ENCODE measurements at regions not wholly inside any gene's neighbourhood (a gene's known extent, or its start where the extent isn't known, plus 50 kb on each side); places are given as distances from the start of the nearest gene placed in this dataset.

DNA sequence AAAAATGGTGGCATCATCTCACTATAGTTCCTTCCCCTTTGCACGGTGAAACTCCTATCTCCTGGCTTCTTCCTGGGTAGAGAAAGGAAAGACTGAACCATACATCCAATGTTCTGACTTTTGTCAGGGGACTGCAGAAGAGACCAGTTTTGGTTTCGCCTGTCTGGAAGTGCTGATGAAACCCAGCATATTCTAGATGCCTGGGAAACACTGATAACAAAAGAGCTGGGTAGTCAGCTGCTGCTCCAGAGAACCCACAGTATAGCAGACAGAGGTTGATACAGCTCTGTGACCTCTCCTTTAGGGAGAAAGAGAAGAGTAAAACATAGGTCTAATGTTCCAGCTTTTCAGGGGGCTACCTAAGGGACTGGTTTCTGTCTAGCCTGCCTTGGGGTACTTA, 695.3 kb downstream of the DIAPH3 start:
- Histone ChIP-seq H3K27me3 (ENCODE audit: control insufficient read depth, insufficient read depth, low read length) (no peaks in the 10 kb centered on the region), H3K9ac (ENCODE audit: low read length) (no peak overlapping the region), H3K4me3 (ENCODE audit: low read length) (no peak overlapping the region), H3K36me3 (ENCODE audit: control insufficient read depth, low read depth, low read length) (no peaks in the 10 kb centered on the region), H3K4me1 (ENCODE audit: control insufficient read depth, low read depth, low read length) (peaks cover 19% of the 10 kb centered on the region), H3K9me3 (ENCODE audit: control insufficient read depth, low read depth, low read length) (no peaks in the 10 kb centered on the region), H3K27ac (ENCODE audit: low read length) (no peak overlapping the region)

GRCh38 chr13:59471106-59471505, 692.6 kb downstream of the DIAPH3 start:
- Histone ChIP-seq H3K4me1 (ENCODE audit: control insufficient read depth, low read depth, low read length) (peaks cover 12% of the 10 kb centered on the region), H3K4me3 (ENCODE audit: low read length) (no peak overlapping the region), H3K27ac (ENCODE audit: low read length) (no peak overlapping the region), H3K9me3 (ENCODE audit: control insufficient read depth, low read depth, low read length) (no peaks in the 10 kb centered on the region), H3K9ac (ENCODE audit: low read length) (no peak overlapping the region), H3K36me3 (ENCODE audit: control insufficient read depth, low read depth, low read length) (no peaks in the 10 kb centered on the region), H3K27me3 (ENCODE audit: control insufficient read depth, insufficient read depth, low read length) (no peaks in the 10 kb centered on the region)

DNA sequence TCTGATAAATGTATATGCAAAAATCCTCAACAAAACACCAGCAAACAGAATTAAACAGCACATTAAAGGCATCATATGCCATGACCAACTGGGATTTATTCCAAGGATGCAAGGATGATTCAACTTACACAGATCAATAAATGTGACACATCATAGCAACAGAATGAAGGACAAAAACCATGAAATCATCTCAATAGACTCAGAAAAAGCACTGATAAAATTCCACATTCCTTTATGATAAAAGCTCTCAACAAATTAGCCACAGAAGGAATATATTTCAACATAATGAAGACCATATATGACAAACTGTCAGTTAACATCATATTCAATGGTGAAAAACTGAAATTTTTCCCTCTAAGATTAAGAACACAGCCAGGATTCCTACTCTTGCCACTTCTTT, 691.6 kb downstream of the DIAPH3 start:
- H3K27ac ChIP-seq (ENCODE audit: low read length) = no peak overlapping the region
- no peak overlapping the region for H3K4me3 ChIP-seq (ENCODE audit: low read length)
- H3K9me3 ChIP-seq (ENCODE audit: control insufficient read depth, low read depth, low read length) = no peaks in the 10 kb centered on the region
- H3K36me3 ChIP-seq (ENCODE audit: control insufficient read depth, low read depth, low read length) = no peaks in the 10 kb centered on the region
- H3K4me1 ChIP-seq (ENCODE audit: control insufficient read depth, low read depth, low read length) = peaks cover 11% of the 10 kb centered on the region
- H3K9ac ChIP-seq (ENCODE audit: low read length) = no peak overlapping the region
- no peaks in the 10 kb centered on the region for H3K27me3 ChIP-seq (ENCODE audit: control insufficient read depth, insufficient read depth, low read length)

- no peak overlapping the region for H3K9ac ChIP-seq (ENCODE audit: low read length)
- no peaks in the 10 kb centered on the region for H3K9me3 ChIP-seq (ENCODE audit: control insufficient read depth, low read depth, low read length)
- no peak overlapping the region for H3K27ac ChIP-seq (ENCODE audit: low read length)
- H3K27me3 ChIP-seq (ENCODE audit: control insufficient read depth, insufficient read depth, low read length) = no peaks in the 10 kb centered on the region
- H3K4me3 ChIP-seq (ENCODE audit: low read length) = no peak overlapping the region
- peaks cover 22% of the 10 kb centered on the region for H3K4me1 ChIP-seq (ENCODE audit: control insufficient read depth, low read depth, low read length)
- H3K36me3 ChIP-seq (ENCODE audit: control insufficient read depth, low read depth, low read length) = no peaks in the 10 kb centered on the region
Measured at GRCh38 chr13:59474696-59475095, 689.0 kb downstream of the DIAPH3 start.

GRCh38 chr13:59475911-59476310, 687.8 kb downstream of the DIAPH3 start:
- H3K9me3 ChIP-seq (ENCODE audit: control insufficient read depth, low read depth, low read length) = no peaks in the 10 kb centered on the region
- H3K27ac ChIP-seq (ENCODE audit: low read length) = no peak overlapping the region
- no peak overlapping the region for H3K4me3 ChIP-seq (ENCODE audit: low read length)

GRCh38 chr13:59476366-59476765, 687.4 kb downstream of the DIAPH3 start:
- no peak overlapping the region for H3K27ac ChIP-seq (ENCODE audit: low read length)
- no peak overlapping the region for H3K9ac ChIP-seq (ENCODE audit: low read length)
- no peaks in the 10 kb centered on the region for H3K9me3 ChIP-seq (ENCODE audit: control insufficient read depth, low read depth, low read length)
- no peaks in the 10 kb centered on the region for H3K27me3 ChIP-seq (ENCODE audit: control insufficient read depth, insufficient read depth, low read length)
- H3K4me3 ChIP-seq (ENCODE audit: low read length) = no peak overlapping the region
- H3K36me3 ChIP-seq (ENCODE audit: control insufficient read depth, low read depth, low read length) = no peaks in the 10 kb centered on the region
- H3K4me1 ChIP-seq (ENCODE audit: control insufficient read depth, low read depth, low read length) = peaks cover 31% of the 10 kb centered on the region

More at GRCh38 chr13:59475911-59476310, 687.8 kb downstream of the DIAPH3 start:
- no peak overlapping the region for H3K9ac ChIP-seq (ENCODE audit: low read length)
- H3K36me3 ChIP-seq (ENCODE audit: control insufficient read depth, low read depth, low read length) = no peaks in the 10 kb centered on the region
- H3K27me3 ChIP-seq (ENCODE audit: control insufficient read depth, insufficient read depth, low read length) = no peaks in the 10 kb centered on the region
- peaks cover 30% of the 10 kb centered on the region for H3K4me1 ChIP-seq (ENCODE audit: control insufficient read depth, low read depth, low read length)

GRCh38 chr13:59477011-59477410, 686.7 kb downstream of the DIAPH3 start:
- Histone ChIP-seq H3K27ac (ENCODE audit: low read length) (no peak overlapping the region), H3K4me1 (ENCODE audit: control insufficient read depth, low read depth, low read length) (peaks cover 31% of the 10 kb centered on the region), H3K9me3 (ENCODE audit: control insufficient read depth, low read depth, low read length) (no peaks in the 10 kb centered on the region), H3K36me3 (ENCODE audit: control insufficient read depth, low read depth, low read length) (no peaks in the 10 kb centered on the region), H3K9ac (ENCODE audit: low read length) (no peak overlapping the region), H3K4me3 (ENCODE audit: low read length) (no peak overlapping the region), H3K27me3 (ENCODE audit: control insufficient read depth, insufficient read depth, low read length) (no peaks in the 10 kb centered on the region)

GRCh38 chr13:59478908-59479307, 684.8 kb downstream of the DIAPH3 start:
- Histone ChIP-seq H3K9ac (ENCODE audit: low read length) (no peak overlapping the region), H3K4me1 (ENCODE audit: control insufficient read depth, low read depth, low read length) (peaks cover 39% of the 10 kb centered on the region), H3K27ac (ENCODE audit: low read length) (peak overlapping the region; percentile 39), H3K36me3 (ENCODE audit: control insufficient read depth, low read depth, low read length) (no peaks in the 10 kb centered on the region), H3K27me3 (ENCODE audit: control insufficient read depth, insufficient read depth, low read length) (no peaks in the 10 kb centered on the region), H3K9me3 (ENCODE audit: control insufficient read depth, low read depth, low read length) (no peaks in the 10 kb centered on the region), H3K4me3 (ENCODE audit: low read length) (peak overlapping the region; percentile 13)

DNA sequence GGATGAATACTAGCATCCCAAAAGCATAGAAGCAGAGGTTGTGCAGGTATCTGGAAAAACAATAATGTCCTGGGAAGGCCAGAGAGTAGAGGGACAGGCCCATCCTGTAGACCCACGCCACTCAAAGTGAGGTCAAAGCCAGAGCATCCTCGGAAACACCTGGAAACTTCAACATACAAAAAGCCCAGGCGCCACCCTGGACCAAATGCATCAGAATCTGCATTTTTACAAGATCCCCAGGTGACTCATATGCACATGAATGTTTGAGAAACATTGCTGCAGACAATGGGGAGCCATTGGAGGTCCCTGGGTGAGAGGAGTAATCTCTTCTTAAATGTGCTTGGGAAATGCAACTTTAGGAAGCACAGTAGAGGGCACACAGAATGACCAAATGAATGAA, 684.1 kb downstream of the DIAPH3 start:
- no peaks in the 10 kb centered on the region for H3K9me3 ChIP-seq (ENCODE audit: control insufficient read depth, low read depth, low read length)
- H3K9ac ChIP-seq (ENCODE audit: low read length) = no peak overlapping the region
- H3K4me3 ChIP-seq (ENCODE audit: low read length) = peak overlapping the region; percentile 13
- H3K4me1 ChIP-seq (ENCODE audit: control insufficient read depth, low read depth, low read length) = peaks cover 41% of the 10 kb centered on the region
- no peak overlapping the region for H3K27ac ChIP-seq (ENCODE audit: low read length)
- no peaks in the 10 kb centered on the region for H3K27me3 ChIP-seq (ENCODE audit: control insufficient read depth, insufficient read depth, low read length)
- no peaks in the 10 kb centered on the region for H3K36me3 ChIP-seq (ENCODE audit: control insufficient read depth, low read depth, low read length)

DNA sequence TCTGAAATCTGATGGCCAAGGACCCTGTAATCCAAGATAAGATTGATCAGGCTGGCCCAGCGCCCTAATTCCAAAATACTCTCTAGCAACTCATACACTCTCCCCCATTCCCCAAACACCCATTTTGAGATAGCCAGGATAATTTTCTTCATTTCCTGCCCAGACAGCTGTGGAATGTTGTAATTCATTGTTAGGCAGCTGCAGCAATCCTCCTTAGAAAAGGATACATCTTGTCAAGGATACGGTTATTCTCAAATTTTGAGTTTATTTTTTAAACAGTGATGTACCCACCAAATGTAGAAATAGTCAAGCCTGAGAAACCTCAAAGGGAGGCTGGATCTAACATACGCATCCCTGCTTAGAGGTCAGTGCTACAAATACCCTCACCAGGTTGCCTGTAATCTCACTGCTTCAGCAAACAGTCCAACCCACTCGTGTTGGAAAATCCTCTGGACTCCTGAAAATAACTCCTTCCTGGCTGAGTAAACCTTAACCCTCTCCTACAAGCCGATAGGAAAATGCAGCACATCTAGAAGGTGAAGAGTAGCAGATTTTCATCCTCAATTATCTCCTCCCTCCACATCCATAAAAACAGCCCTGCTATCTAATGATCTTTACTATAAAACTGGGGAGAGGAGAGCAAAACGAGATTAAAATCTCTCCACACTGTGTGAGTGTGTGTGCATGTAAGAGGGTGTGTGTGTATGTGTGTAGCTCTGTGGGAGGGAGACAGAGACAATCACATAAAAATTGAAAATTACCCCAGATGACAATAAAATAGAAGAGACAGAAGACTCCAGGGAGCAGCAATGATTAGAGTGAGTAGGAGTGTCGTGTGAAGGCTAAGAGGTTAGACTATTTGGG, 683.1 kb downstream of the DIAPH3 start:
- H3K9me3 ChIP-seq (ENCODE audit: control insufficient read depth, low read depth, low read length) = no peaks in the 10 kb centered on the region
- no peaks in the 10 kb centered on the region for H3K36me3 ChIP-seq (ENCODE audit: control insufficient read depth, low read depth, low read length)
- no peak overlapping the region for H3K9ac ChIP-seq (ENCODE audit: low read length)
- H3K4me1 ChIP-seq (ENCODE audit: control insufficient read depth, low read depth, low read length) = peaks cover 41% of the 10 kb centered on the region
- peak overlapping the region; percentile 3 for H3K27ac ChIP-seq (ENCODE audit: low read length)
- H3K27me3 ChIP-seq (ENCODE audit: control insufficient read depth, insufficient read depth, low read length) = no peaks in the 10 kb centered on the region
- H3K4me3 ChIP-seq (ENCODE audit: low read length) = peak overlapping the region; percentile 4

- Histone ChIP-seq H3K4me3 (ENCODE audit: low read length) (no peak overlapping the region), H3K36me3 (ENCODE audit: control insufficient read depth, low read depth, low read length) (no peaks in the 10 kb centered on the region), H3K27ac (ENCODE audit: low read length) (no peak overlapping the region), H3K27me3 (ENCODE audit: control insufficient read depth, insufficient read depth, low read length) (no peaks in the 10 kb centered on the region), H3K9me3 (ENCODE audit: control insufficient read depth, low read depth, low read length) (no peaks in the 10 kb centered on the region), H3K4me1 (ENCODE audit: control insufficient read depth, low read depth, low read length) (peaks cover 36% of the 10 kb centered on the region), H3K9ac (ENCODE audit: low read length) (peak overlapping the region; percentile 3)
Measured at GRCh38 chr13:59483501-59484145, 680.1 kb downstream of the DIAPH3 start.

DNA sequence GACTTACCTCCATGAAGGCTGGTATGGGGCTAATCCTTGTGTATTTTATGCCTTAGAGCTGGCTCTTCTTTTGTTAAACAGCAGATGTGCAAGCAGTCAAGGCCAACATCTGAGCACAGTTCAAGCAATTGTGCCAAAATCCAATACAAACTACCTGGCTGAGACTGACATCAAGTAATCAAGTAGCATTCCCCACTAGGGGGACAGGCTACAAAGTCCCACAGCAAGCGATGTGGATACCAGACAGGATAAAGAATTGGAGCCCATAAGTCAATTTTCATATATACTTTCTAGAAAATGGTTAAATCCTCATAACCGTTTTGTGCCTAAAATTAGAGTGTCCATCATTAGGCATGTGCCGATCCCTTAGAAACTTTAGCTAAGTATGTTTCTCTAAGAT, 675.8 kb downstream of the DIAPH3 start:
- H3K27me3 ChIP-seq (ENCODE audit: control insufficient read depth, insufficient read depth, low read length) = no peaks in the 10 kb centered on the region
- no peak overlapping the region for H3K27ac ChIP-seq (ENCODE audit: low read length)
- no peaks in the 10 kb centered on the region for H3K36me3 ChIP-seq (ENCODE audit: control insufficient read depth, low read depth, low read length)
- H3K4me1 ChIP-seq (ENCODE audit: control insufficient read depth, low read depth, low read length) = peaks cover 18% of the 10 kb centered on the region
- no peak overlapping the region for H3K4me3 ChIP-seq (ENCODE audit: low read length)
- no peak overlapping the region for H3K9ac ChIP-seq (ENCODE audit: low read length)
- no peaks in the 10 kb centered on the region for H3K9me3 ChIP-seq (ENCODE audit: control insufficient read depth, low read depth, low read length)

Data from iPS-18a (cell line).